ENCODE measurements at regions not wholly inside any gene's neighbourhood (a gene's known extent, or its start where the extent isn't known, plus 50 kb on each side); places are given as distances from the start of the nearest gene placed in this dataset.

- H4K20me1 ChIP-seq (ENCODE audit: insufficient read depth, low read length) = no peaks in the 10 kb centered on the region
- no peaks in the 10 kb centered on the region for H3K36me3 ChIP-seq (ENCODE audit: insufficient read depth, low read length)
- TF ChIP-seq EZH2 (IDR thresholded peaks at IDR 0.05; ENCODE audit: borderline replicate concordance, low read length) = no peak
- TF ChIP-seq, protein P1, sequence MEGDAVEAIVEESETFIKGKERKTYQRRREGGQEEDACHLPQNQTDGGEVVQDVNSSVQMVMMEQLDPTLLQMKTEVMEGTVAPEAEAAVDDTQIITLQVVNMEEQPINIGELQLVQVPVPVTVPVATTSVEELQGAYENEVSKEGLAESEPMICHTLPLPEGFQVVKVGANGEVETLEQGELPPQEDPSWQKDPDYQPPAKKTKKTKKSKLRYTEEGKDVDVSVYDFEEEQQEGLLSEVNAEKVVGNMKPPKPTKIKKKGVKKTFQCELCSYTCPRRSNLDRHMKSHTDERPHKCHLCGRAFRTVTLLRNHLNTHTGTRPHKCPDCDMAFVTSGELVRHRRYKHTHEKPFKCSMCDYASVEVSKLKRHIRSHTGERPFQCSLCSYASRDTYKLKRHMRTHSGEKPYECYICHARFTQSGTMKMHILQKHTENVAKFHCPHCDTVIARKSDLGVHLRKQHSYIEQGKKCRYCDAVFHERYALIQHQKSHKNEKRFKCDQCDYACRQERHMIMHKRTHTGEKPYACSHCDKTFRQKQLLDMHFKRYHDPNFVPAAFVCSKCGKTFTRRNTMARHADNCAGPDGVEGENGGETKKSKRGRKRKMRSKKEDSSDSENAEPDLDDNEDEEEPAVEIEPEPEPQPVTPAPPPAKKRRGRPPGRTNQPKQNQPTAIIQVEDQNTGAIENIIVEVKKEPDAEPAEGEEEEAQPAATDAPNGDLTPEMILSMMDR (IDR thresholded peaks at IDR 0.05; ENCODE audit: low read length) = no peak
- H3K79me2 ChIP-seq (ENCODE audit: insufficient read depth, low read length) = no peaks in the 10 kb centered on the region
- H3F3A ChIP-seq (ENCODE audit: insufficient read depth, low read length) = no peaks in the 10 kb centered on the region
- no peaks in the 10 kb centered on the region for H3K4me1 ChIP-seq (ENCODE audit: insufficient read depth, low read length, severe bottlenecking)
- no peak overlapping the region for H3K9ac ChIP-seq (ENCODE audit: low read length)
- no peak overlapping the region for H2AFZ ChIP-seq (ENCODE audit: low read length)
- no peaks in the 10 kb centered on the region for H3K9me2 ChIP-seq (ENCODE audit: low read depth, low read length)
- H3K9me3 ChIP-seq (ENCODE audit: low read length) = no peaks in the 10 kb centered on the region
- no peak overlapping the region for H3K4me3 ChIP-seq (ENCODE audit: low read depth, low read length, poor library complexity, severe bottlenecking)
- H3K27me3 ChIP-seq (ENCODE audit: insufficient read depth, low read length) = no peaks in the 10 kb centered on the region
- H3K4me2 ChIP-seq (ENCODE audit: low read length) = no peak overlapping the region
- no peak overlapping the region for H3K27ac ChIP-seq (ENCODE audit: low read depth, low read length, poor library complexity, severe bottlenecking)
These were observed 285.0 kb downstream of the SLC6A15 start for GRCh38 chr12:84627593-84627992.

DNA sequence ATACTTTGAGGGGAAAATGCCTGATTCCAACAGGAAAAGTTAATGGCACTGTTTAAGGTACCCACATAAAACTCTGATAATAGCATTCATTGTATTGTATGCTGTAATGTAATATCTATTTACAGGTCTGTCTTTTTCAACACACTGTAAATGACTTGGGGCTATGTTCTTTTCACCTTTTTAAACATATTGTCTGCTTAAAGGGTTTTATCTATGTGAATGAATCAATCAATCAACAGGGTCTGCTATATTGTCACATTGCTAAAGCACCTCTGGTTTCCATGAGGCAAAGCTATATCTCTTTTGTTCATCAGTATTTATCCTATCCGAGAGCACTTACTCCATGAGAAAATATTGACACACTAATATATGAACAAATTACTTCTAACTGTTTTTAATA lies 288.0 kb downstream of the SLC6A15 start:
- H2AFZ ChIP-seq (ENCODE audit: low read length) = no peak overlapping the region
- TF ChIP-seq, protein P1 (IDR thresholded peaks at IDR 0.05; ENCODE audit: low read length) = no peak
- no peak for TF ChIP-seq EZH2 (IDR thresholded peaks at IDR 0.05; ENCODE audit: borderline replicate concordance, low read length)

DNA sequence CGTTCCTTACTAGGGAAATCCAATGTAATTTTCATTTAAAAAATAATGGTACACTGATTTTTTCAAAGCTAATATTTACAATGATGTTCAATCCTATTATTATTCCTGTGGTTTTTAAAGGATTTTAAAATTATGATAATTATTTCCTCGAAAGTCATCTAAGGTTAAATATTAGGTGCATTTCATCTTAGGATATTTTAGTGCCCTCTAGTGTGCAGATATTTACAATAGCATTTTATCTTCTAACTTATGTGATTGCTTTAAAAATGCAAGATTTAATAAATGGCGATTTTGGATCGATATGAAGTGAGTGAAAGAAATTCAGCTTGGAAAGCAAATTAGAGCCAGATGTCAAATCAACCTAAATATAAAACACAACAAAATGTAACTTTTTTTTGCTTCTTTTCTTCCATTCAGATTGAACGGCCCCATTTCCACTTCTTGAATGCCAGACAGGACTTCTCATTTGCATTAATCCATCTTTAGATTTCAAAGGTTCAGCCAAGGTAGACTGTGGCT lies 293.5 kb downstream of the SLC6A15 start:
- H2AFZ ChIP-seq (ENCODE audit: low read length) = no peak overlapping the region
- no peak overlapping the region for H3K4me2 ChIP-seq (ENCODE audit: low read length)
- H3K9me3 ChIP-seq (ENCODE audit: low read length) = no peaks in the 10 kb centered on the region
- H3K4me3 ChIP-seq (ENCODE audit: low read depth, low read length, poor library complexity, severe bottlenecking) = no peak overlapping the region
- H3K9ac ChIP-seq (ENCODE audit: low read length) = no peak overlapping the region
- H3K9me2 ChIP-seq (ENCODE audit: low read depth, low read length) = no peaks in the 10 kb centered on the region
- H3K4me1 ChIP-seq (ENCODE audit: insufficient read depth, low read length, severe bottlenecking) = no peaks in the 10 kb centered on the region
- H3K79me2 ChIP-seq (ENCODE audit: insufficient read depth, low read length) = no peaks in the 10 kb centered on the region
- no peaks in the 10 kb centered on the region for H3K27me3 ChIP-seq (ENCODE audit: insufficient read depth, low read length)
- no peaks in the 10 kb centered on the region for H3F3A ChIP-seq (ENCODE audit: insufficient read depth, low read length)
- no peaks in the 10 kb centered on the region for H4K20me1 ChIP-seq (ENCODE audit: insufficient read depth, low read length)
- no peak overlapping the region for H3K27ac ChIP-seq (ENCODE audit: low read depth, low read length, poor library complexity, severe bottlenecking)
- TF ChIP-seq EZH2 (IDR thresholded peaks at IDR 0.05; ENCODE audit: borderline replicate concordance, low read length) = no peak
- TF ChIP-seq, protein P1 (IDR thresholded peaks at IDR 0.05; ENCODE audit: low read length) = peak; percentile 43
- H3K36me3 ChIP-seq (ENCODE audit: insufficient read depth, low read length) = no peaks in the 10 kb centered on the region

More for the DNA sequence above, 288.0 kb downstream of the SLC6A15 start:
- no peak overlapping the region for H3K27ac ChIP-seq (ENCODE audit: low read depth, low read length, poor library complexity, severe bottlenecking)
- no peaks in the 10 kb centered on the region for H3F3A ChIP-seq (ENCODE audit: insufficient read depth, low read length)
- H4K20me1 ChIP-seq (ENCODE audit: insufficient read depth, low read length) = no peaks in the 10 kb centered on the region
- H3K4me2 ChIP-seq (ENCODE audit: low read length) = no peak overlapping the region
- H3K4me1 ChIP-seq (ENCODE audit: insufficient read depth, low read length, severe bottlenecking) = no peaks in the 10 kb centered on the region
- no peak overlapping the region for H3K9ac ChIP-seq (ENCODE audit: low read length)
- no peaks in the 10 kb centered on the region for H3K9me2 ChIP-seq (ENCODE audit: low read depth, low read length)
- H3K4me3 ChIP-seq (ENCODE audit: low read depth, low read length, poor library complexity, severe bottlenecking) = no peak overlapping the region
- no peaks in the 10 kb centered on the region for H3K9me3 ChIP-seq (ENCODE audit: low read length)
- H3K79me2 ChIP-seq (ENCODE audit: insufficient read depth, low read length) = no peaks in the 10 kb centered on the region
- no peaks in the 10 kb centered on the region for H3K27me3 ChIP-seq (ENCODE audit: insufficient read depth, low read length)
- H3K36me3 ChIP-seq (ENCODE audit: insufficient read depth, low read length) = no peaks in the 10 kb centered on the region
